ENCODE measurements at regions not wholly inside any gene's neighbourhood (a gene's known extent, or its start where the extent isn't known, plus 50 kb on each side); places are given as distances from the start of the nearest gene placed in this dataset.

DNA sequence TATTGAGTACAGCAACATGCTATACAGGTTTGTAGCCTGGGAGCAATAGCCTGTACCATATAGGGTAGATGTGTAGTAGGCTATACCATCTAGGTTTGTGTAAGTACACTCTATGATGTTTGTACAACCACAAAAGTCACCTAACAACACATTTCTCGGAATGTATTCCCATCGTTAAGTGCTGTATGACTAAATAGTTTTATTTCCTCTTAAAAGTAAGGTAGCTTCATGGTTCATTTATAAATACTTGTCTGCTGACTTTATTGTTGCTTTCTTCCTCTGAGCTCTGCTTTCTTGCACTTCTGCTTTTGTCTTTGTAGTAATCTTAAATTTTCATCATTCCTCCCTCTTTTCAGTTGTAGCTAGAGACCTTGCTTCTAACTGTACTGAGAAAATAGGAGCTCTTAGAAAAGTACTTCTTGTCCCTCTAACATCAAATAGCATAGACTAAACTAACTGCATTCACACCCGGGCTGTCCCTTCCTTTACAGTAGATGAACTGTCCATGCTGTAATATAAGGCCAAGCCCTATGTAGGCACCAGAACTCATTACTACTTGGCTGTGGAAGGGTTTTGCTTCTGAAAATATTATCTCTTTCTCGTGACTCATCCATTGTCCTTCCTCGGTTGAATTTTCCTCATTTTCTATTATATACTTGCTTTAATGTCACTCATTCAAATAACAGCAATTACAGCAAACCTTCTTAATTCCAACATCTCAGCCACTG, 55.4 kb upstream of the FAM3C start:
- no peaks in the 10 kb centered on the region for H3K9me3 ChIP-seq (replicated peaks; ENCODE audit: insufficient read depth, low read length)
- H3K4me1 ChIP-seq (ENCODE audit: low read length): no peaks in the 10 kb centered on the region
- H3F3A ChIP-seq (ENCODE audit: insufficient read depth, low read length): no peaks in the 10 kb centered on the region
- no peak overlapping the region for H3K4me2 ChIP-seq (ENCODE audit: low read depth, low read length)
- no peaks in the 10 kb centered on the region for H3K36me3 ChIP-seq (replicated peaks; ENCODE audit: insufficient read depth, low read length)
- no peaks in the 10 kb centered on the region for H3K79me2 ChIP-seq (ENCODE audit: low read length)
- H3K9ac ChIP-seq (ENCODE audit: low read length): no peak overlapping the region
- no peak overlapping the region for H3K4me3 ChIP-seq (ENCODE audit: low read length)
- H2AFZ ChIP-seq (ENCODE audit: low read length): no peak overlapping the region
- no peak for DNase-seq
- no peaks in the 10 kb centered on the region for H3K9me2 ChIP-seq (replicated peaks; ENCODE audit: insufficient read depth, low read length)
- TF ChIP-seq EZH2 (optimal IDR thresholded peaks at IDR 0.05; ENCODE audit: low read depth, low read length) (no peak), CTCF (IDR thresholded peaks at IDR 0.05; ENCODE audit: low read length) (no peak), EZH2phosphoT487 (IDR thresholded peaks at IDR 0.05; ENCODE audit: low read length) (no peak)
- no peaks in the 10 kb centered on the region for H4K20me1 ChIP-seq (ENCODE audit: insufficient read depth, low read length)
- no peak overlapping the region for H3K27ac ChIP-seq (ENCODE audit: low read length)
- no peaks in the 10 kb centered on the region for H3K27me3 ChIP-seq (replicated peaks; ENCODE audit: insufficient read depth, low read length)

DNA sequence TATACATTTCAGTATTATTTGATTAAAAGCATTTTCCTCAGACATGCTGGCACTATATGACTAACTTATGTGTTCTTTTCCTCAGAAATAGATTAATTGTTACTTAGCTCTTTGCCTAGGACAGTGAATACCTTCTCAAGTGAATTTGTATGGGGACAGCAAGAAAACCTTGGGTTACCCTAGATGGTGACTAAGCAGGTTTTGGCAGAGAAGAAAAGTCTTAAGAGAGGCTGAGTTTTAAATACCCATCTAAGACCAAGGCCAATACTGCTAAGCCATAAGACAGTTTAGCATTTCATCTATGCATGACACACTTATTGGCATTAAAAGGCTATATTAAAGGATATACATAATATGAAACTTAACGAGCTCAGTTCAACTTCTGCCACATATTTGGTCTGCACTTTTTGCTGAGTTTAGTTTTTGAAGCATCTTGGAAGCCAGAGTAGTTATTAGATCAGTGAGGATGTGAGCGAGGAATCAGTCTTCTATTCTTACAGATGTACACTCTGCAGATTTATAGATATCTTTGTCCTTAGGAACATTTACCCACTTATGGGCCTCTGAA, 54.6 kb upstream of the FAM3C start:
- H3K27ac ChIP-seq (ENCODE audit: low read length): no peak overlapping the region
- H3K36me3 ChIP-seq (replicated peaks; ENCODE audit: insufficient read depth, low read length): no peaks in the 10 kb centered on the region
- H3K4me1 ChIP-seq (ENCODE audit: low read length): no peaks in the 10 kb centered on the region
- no peaks in the 10 kb centered on the region for H3K9me3 ChIP-seq (replicated peaks; ENCODE audit: insufficient read depth, low read length)
- TF ChIP-seq EZH2 (optimal IDR thresholded peaks at IDR 0.05; ENCODE audit: low read depth, low read length) (no peak), EZH2phosphoT487 (IDR thresholded peaks at IDR 0.05; ENCODE audit: low read length) (no peak), CTCF (IDR thresholded peaks at IDR 0.05; ENCODE audit: low read length) (no peak)
- H3F3A ChIP-seq (ENCODE audit: insufficient read depth, low read length): no peaks in the 10 kb centered on the region
- H2AFZ ChIP-seq (ENCODE audit: low read length): no peak overlapping the region
- H3K9me2 ChIP-seq (replicated peaks; ENCODE audit: insufficient read depth, low read length): no peaks in the 10 kb centered on the region
- H3K79me2 ChIP-seq (ENCODE audit: low read length): no peaks in the 10 kb centered on the region
- no peak overlapping the region for H3K9ac ChIP-seq (ENCODE audit: low read length)
- no peak overlapping the region for H3K4me3 ChIP-seq (ENCODE audit: low read length)
- no peaks in the 10 kb centered on the region for H4K20me1 ChIP-seq (ENCODE audit: insufficient read depth, low read length)
- no peak overlapping the region for H3K4me2 ChIP-seq (ENCODE audit: low read depth, low read length)
- no peak for DNase-seq
- H3K27me3 ChIP-seq (replicated peaks; ENCODE audit: insufficient read depth, low read length): no peaks in the 10 kb centered on the region

DNA sequence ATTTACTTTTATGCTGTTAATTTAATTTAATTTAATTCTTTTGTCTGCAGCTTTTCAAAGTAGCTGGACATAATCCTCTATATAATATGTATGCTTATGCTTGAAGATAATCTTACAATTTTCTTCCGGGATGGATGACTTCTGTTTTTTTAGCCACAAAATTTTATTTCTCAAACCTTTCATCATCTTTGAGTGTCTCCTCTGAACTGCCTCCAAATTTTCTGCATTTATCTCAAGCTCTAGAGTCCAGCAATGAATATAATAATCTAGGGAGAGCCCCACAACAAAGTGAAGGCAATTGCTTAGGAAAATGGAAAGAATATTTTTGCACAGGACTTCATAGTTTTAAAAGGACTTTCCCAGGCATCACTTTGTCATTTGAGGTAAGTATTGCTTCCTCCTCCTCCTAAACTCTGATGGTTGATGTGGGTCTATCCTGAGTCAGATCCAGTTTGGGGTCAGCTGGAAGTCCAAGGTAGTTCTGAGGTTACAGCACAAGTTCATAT, 53.7 kb upstream of the FAM3C start:
- no peak overlapping the region for H3K4me2 ChIP-seq (ENCODE audit: low read depth, low read length)
- H3K4me3 ChIP-seq (ENCODE audit: low read length): no peak overlapping the region
- H3F3A ChIP-seq (ENCODE audit: insufficient read depth, low read length): no peaks in the 10 kb centered on the region
- no peaks in the 10 kb centered on the region for H3K4me1 ChIP-seq (ENCODE audit: low read length)
- DNase-seq: no peak
- H3K27ac ChIP-seq (ENCODE audit: low read length): no peak overlapping the region
- no peaks in the 10 kb centered on the region for H3K36me3 ChIP-seq (replicated peaks; ENCODE audit: insufficient read depth, low read length)
- no peaks in the 10 kb centered on the region for H4K20me1 ChIP-seq (ENCODE audit: insufficient read depth, low read length)
- no peaks in the 10 kb centered on the region for H3K9me2 ChIP-seq (replicated peaks; ENCODE audit: insufficient read depth, low read length)
- H2AFZ ChIP-seq (ENCODE audit: low read length): no peak overlapping the region
- no peaks in the 10 kb centered on the region for H3K9me3 ChIP-seq (replicated peaks; ENCODE audit: insufficient read depth, low read length)
- H3K9ac ChIP-seq (ENCODE audit: low read length): no peak overlapping the region
- no peak for TF ChIP-seq EZH2phosphoT487 (IDR thresholded peaks at IDR 0.05; ENCODE audit: low read length)
- no peak for TF ChIP-seq EZH2 (optimal IDR thresholded peaks at IDR 0.05; ENCODE audit: low read depth, low read length)
- TF ChIP-seq CTCF (IDR thresholded peaks at IDR 0.05; ENCODE audit: low read length): no peak
- no peaks in the 10 kb centered on the region for H3K27me3 ChIP-seq (replicated peaks; ENCODE audit: insufficient read depth, low read length)
- H3K79me2 ChIP-seq (ENCODE audit: low read length): no peaks in the 10 kb centered on the region

Measured in MM.1S (cell line).